Bone marrow (tissue), 2 donors: ENCODE measurements at regions not wholly inside any gene's neighbourhood (a gene's known extent, or its start where the extent isn't known, plus 50 kb on each side); places are given as distances from the start of the nearest gene placed in this dataset.

Experiments used
- DNase-seq, 2 donors: peaks; one replicate each; lab custom pipeline; 2025; lab: John Stamatoyannopoulos, UW

GRCh38 chr11:109267293-109268095 lies 154.5 kb upstream of the C11orf87 start:
- DNase-seq = no peak

GRCh38 chr11:109275931-109276330 lies 146.1 kb upstream of the C11orf87 start:
- DNase-seq = no peak

GRCh38 chr11:109285465-109285864 lies 136.5 kb upstream of the C11orf87 start:
- no peak for DNase-seq

- DNase-seq = no peak
These were observed 130.4 kb upstream of the C11orf87 start for GRCh38 chr11:109291553-109291952.

GRCh38 chr11:109298865-109299264 lies 123.1 kb upstream of the C11orf87 start:
- no peak for DNase-seq

- no peak for DNase-seq
These were observed 121.8 kb upstream of the C11orf87 start for GRCh38 chr11:109300211-109300610.

GRCh38 chr11:109302591-109303334 lies 119.2 kb upstream of the C11orf87 start:
- no peak for DNase-seq

- no peak for DNase-seq
These were observed 118.6 kb upstream of the C11orf87 start for GRCh38 chr11:109303342-109303741.

GRCh38 chr11:109304159-109304558 lies 117.8 kb upstream of the C11orf87 start:
- no peak for DNase-seq

- no peak for DNase-seq
These were observed 117.0 kb upstream of the C11orf87 start for GRCh38 chr11:109305009-109305408.

GRCh38 chr11:109306322-109306721 lies 115.7 kb upstream of the C11orf87 start:
- DNase-seq = no peak

- DNase-seq = no peak
These were observed 114.6 kb upstream of the C11orf87 start for GRCh38 chr11:109307366-109307765.

GRCh38 chr11:109308551-109308950 lies 113.4 kb upstream of the C11orf87 start:
- no peak for DNase-seq

GRCh38 chr11:109309153-109309552 lies 112.8 kb upstream of the C11orf87 start:
- no peak for DNase-seq

GRCh38 chr11:109317726-109318125 lies 104.3 kb upstream of the C11orf87 start:
- DNase-seq = no peak

- DNase-seq = no peak
These were observed 101.4 kb upstream of the C11orf87 start for GRCh38 chr11:109320595-109320994.

- DNase-seq = no peak
These were observed 95.2 kb upstream of the C11orf87 start for GRCh38 chr11:109326781-109327180.

- DNase-seq = no peak
These were observed 92.3 kb upstream of the C11orf87 start for GRCh38 chr11:109329716-109330115.

- DNase-seq = no peak
These were observed 83.9 kb upstream of the C11orf87 start for GRCh38 chr11:109338131-109338530.

- DNase-seq = no peak
These were observed 79.7 kb upstream of the C11orf87 start for GRCh38 chr11:109342261-109342660.

GRCh38 chr11:109343242-109343641 lies 78.7 kb upstream of the C11orf87 start:
- DNase-seq = no peak

- DNase-seq = no peak
These were observed 74.7 kb upstream of the C11orf87 start for GRCh38 chr11:109347304-109347703.
